BLaER1 treated with 17β-estradiol and CSF1 and Interleukin-3, amounts not matched to agents 10 nM and 100 nM (cell line): ENCODE measurements at regions not wholly inside any gene's neighbourhood (a gene's known extent, or its start where the extent isn't known, plus 50 kb on each side); places are given as distances from the start of the nearest gene placed in this dataset.

Experiments
- H3K27ac ChIP-seq, 11 experiments: shearing (Covaris generic); formaldehyde crosslinking; 2 replicates each; pipeline ENCODE4 v1.8.1; 2022
- H3K27me3 ChIP-seq, 11 experiments: shearing (Covaris generic); formaldehyde crosslinking; 2 replicates each; pipeline ENCODE4 v1.8.1; 2022
- H3K36me3 ChIP-seq, 11 experiments: shearing (Covaris generic); formaldehyde crosslinking; 2 replicates each; pipeline ENCODE4 v1.8.1; 2022
- H3K4me1 ChIP-seq, 10 experiments: shearing (Covaris generic); formaldehyde crosslinking; 2 replicates each; pipeline ENCODE4 v1.8.1; 2022
- H3K4me2 ChIP-seq, 11 experiments: shearing (Covaris generic); formaldehyde crosslinking; 2 replicates each; pipeline ENCODE4 v1.8.1; 2022
- H3K4me3 ChIP-seq, 10 experiments: shearing (Covaris generic); formaldehyde crosslinking; 2 replicates each; pipeline ENCODE4 v1.8.1; 2022
- H3K9ac ChIP-seq, 11 experiments: shearing (Covaris generic); formaldehyde crosslinking; 2 replicates each; pipeline ENCODE4 v1.8.1; 2022
- H3K9me3 ChIP-seq, 11 experiments: shearing (Covaris generic); formaldehyde crosslinking; replicated peaks in 1 of 11; 2 replicates each; pipeline ENCODE4 v1.8.1; 2022
- H4K20me1 ChIP-seq, 11 experiments: shearing (Covaris generic); formaldehyde crosslinking; 2 replicates each; pipeline ENCODE4 v1.8.1; 2022
- Cebpa-rat ChIP-seq, 11 experiments: shearing (Covaris generic); IDR thresholded peaks; 2 replicates each; pipeline ENCODE4 v1.8.1; 2022

DNA sequence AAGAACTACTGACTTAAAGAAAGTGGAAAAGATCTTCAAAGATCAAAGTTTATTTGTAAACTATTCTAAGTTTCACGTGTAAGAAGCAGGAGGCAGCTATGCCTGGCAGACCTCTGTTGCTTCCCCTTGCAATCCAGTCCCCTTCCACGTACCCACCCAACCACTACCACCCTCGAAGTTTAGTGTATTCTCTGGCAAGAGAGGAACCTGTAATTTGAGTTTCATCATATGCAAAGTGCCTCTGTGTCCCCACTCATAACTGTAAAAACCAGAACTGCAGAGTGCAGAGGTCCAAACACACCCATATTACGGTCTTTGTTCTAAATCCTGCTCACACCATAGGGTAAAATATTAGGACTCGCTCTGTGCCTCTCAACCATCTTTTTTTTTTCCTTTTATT, 75.8 kb upstream of the FRY start:
- Histone ChIP-seq H3K4me1 (peaks cover 0 to 13% (median 6%) of the 10 kb centered on the region in 10 experiments; a peak in 12 of 20 replicates), H3K4me3 (no peak overlapping the region), H4K20me1 (no peaks in the 10 kb centered on the region), H3K27me3 (no peaks in the 10 kb centered on the region), H3K36me3 (peaks cover 0 to 7% (median 0%) of the 10 kb centered on the region in 11 experiments; a peak in 1 of 22 replicates), H3K9me3 (peaks cover 8 to 28% (median 10%) of the 10 kb centered on the region in 11 experiments), H3K9ac (no peak overlapping the region), H3K27ac (no peak overlapping the region), H3K4me2 (no peak overlapping the region)
- no peak for TF ChIP-seq Cebpa-rat (IDR thresholded peaks at IDR 0.05)

DNA sequence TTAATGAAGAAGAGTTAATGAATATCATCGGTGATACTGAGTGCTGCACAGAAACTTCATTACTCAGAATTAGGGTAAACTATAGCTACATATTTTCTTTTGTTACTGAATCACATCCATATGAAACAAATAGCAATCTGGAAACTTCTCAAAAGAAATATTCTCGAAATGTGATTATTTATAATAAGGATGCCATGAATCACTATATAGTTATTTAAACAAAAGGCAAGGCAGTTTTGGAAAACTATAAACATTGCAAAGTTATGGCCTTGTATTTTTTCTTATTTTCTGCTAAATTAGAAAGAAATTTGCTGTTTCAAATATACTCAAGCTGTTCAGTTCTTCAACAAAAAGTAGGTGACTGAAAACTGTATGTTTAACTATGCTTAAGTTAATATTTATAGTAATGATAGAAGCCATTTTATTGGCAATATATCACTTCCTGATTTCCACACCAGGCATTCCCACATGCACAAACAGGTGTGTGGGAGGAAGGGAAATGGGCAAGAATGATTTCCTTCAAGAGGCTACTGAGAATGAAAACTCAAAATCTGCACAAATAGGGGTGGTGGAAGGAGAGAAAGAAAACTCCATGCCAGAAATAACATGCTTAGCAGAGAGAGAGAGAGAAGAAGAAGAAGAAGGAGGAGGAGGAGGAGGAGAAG, 74.5 kb upstream of the FRY start:
- Histone ChIP-seq H3K4me2 (no peak overlapping the region), H3K9me3 (peaks cover 8 to 28% (median 10%) of the 10 kb centered on the region in 11 experiments), H3K4me3 (no peak overlapping the region), H3K9ac (no peak overlapping the region), H3K27me3 (no peaks in the 10 kb centered on the region), H3K4me1 (no peaks in the 10 kb centered on the region), H3K36me3 (peaks cover 0 to 7% (median 0%) of the 10 kb centered on the region in 11 experiments; a peak in 1 of 22 replicates), H4K20me1 (no peaks in the 10 kb centered on the region), H3K27ac (no peak overlapping the region)
- TF ChIP-seq Cebpa-rat (IDR thresholded peaks at IDR 0.05) = no peak

GRCh38 chr13:31957772-31958171, 73.8 kb upstream of the FRY start:
- no peaks in the 10 kb centered on the region for H3K27me3 ChIP-seq
- H3K4me2 ChIP-seq = no peak overlapping the region
- H3K4me1 ChIP-seq = no peaks in the 10 kb centered on the region
- H3K9me3 ChIP-seq = peaks cover 8 to 24% (median 10%) of the 10 kb centered on the region in 11 experiments
- no peak overlapping the region for H3K9ac ChIP-seq
- H4K20me1 ChIP-seq = no peaks in the 10 kb centered on the region
- H3K27ac ChIP-seq = no peak overlapping the region
- H3K4me3 ChIP-seq = no peak overlapping the region; a peak in 1 of 20 replicates
- H3K36me3 ChIP-seq = peaks cover 0 to 3% (median 0%) of the 10 kb centered on the region in 11 experiments; a peak in 1 of 22 replicates
- TF ChIP-seq Cebpa-rat (IDR thresholded peaks at IDR 0.05) = no peak

DNA sequence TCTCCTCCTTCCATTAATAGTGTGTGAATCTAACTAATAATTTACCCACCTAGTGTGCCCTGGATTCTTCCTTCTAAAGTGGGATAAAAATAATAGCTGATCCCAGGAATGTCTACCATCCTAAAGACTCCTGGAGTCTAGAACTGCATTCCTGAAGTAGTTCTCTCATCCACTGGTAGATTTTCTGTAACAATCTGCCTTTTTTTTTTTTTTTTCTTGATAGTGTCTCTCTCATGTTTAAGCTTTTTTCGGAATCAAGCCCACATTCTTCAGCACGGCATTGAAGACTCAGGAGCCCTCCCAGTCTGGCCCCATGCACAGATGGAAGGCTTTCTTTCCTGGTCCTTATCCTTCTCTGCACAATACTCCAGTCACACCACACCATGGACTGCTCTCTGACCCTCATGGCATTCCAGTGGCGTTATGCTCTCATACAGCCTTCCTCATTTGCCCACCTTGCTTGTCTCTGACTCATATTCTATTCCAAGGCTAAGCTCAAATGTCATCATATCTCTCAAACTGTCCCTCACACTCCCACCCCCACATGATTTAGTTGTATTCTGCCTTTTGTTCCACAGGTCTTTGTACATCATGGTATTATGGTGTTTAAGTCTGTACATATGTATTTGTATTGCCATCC, 68.7 kb upstream of the FRY start:
- Histone ChIP-seq H3K9me3 (peaks cover 12 to 29% (median 21%) of the 10 kb centered on the region in 11 experiments), H3K4me2 (no peak overlapping the region), H3K4me1 (peaks cover 0 to under 1% (median 0%) of the 10 kb centered on the region in 10 experiments; a peak in 1 of 20 replicates), H3K27me3 (no peaks in the 10 kb centered on the region), H4K20me1 (no peaks in the 10 kb centered on the region), H3K36me3 (0 out of 22 replicates have a peak, but pooled peaks cover 0 to 3% (median 0%) of the 10 kb centered on the region in 11 experiments), H3K27ac (no peak overlapping the region), H3K9ac (no peak overlapping the region), H3K4me3 (no peak overlapping the region)
- TF ChIP-seq Cebpa-rat (IDR thresholded peaks at IDR 0.05) = no peak

- no peaks in the 10 kb centered on the region for H3K27me3 ChIP-seq
- TF ChIP-seq Cebpa-rat (IDR thresholded peaks at IDR 0.05) = no peak
- H3K36me3 ChIP-seq = no peaks in the 10 kb centered on the region
- no peak overlapping the region for H3K4me3 ChIP-seq
- no peak overlapping the region for H3K27ac ChIP-seq
- no peak overlapping the region for H3K9ac ChIP-seq
- peaks cover 5 to 27% (median 20%) of the 10 kb centered on the region in 11 experiments; a peak in 21 of 22 replicates for H3K9me3 ChIP-seq
- H3K4me1 ChIP-seq = peaks cover 0 to 8% (median 0%) of the 10 kb centered on the region in 10 experiments; a peak in 6 of 20 replicates
- H4K20me1 ChIP-seq = no peaks in the 10 kb centered on the region
- H3K4me2 ChIP-seq = no peak overlapping the region
Observed at GRCh38 chr13:31963631-31964030, 67.9 kb upstream of the FRY start.

DNA sequence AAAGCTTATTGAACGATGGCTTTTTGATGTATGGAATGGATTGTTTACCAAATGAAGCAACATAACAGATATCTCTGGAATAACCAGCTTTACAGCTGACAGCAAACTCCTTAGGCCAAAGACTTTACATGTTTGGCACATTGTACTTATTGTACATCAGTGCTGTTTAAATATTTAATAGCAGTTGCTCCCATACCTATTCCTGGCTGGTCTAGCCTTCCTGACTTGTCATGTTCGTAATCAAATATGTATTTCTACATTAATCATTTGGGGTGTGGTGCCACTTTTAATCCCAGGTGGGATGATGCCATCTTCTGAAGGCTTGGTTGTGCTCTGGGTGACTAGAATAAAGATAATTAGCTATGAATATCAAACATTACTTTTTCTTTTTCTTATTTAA, 67.4 kb upstream of the FRY start:
- Histone ChIP-seq H3K9me3 (peaks cover 5 to 26% (median 20%) of the 10 kb centered on the region in 11 experiments; a peak in 21 of 22 replicates), H3K4me2 (no peak overlapping the region), H4K20me1 (no peaks in the 10 kb centered on the region), H3K4me3 (no peak overlapping the region), H3K36me3 (no peaks in the 10 kb centered on the region), H3K4me1 (peaks cover 0 to 8% (median 0%) of the 10 kb centered on the region in 10 experiments; a peak in 6 of 20 replicates), H3K9ac (no peak overlapping the region), H3K27ac (no peak overlapping the region), H3K27me3 (no peaks in the 10 kb centered on the region)
- TF ChIP-seq Cebpa-rat (IDR thresholded peaks at IDR 0.05) = no peak

DNA sequence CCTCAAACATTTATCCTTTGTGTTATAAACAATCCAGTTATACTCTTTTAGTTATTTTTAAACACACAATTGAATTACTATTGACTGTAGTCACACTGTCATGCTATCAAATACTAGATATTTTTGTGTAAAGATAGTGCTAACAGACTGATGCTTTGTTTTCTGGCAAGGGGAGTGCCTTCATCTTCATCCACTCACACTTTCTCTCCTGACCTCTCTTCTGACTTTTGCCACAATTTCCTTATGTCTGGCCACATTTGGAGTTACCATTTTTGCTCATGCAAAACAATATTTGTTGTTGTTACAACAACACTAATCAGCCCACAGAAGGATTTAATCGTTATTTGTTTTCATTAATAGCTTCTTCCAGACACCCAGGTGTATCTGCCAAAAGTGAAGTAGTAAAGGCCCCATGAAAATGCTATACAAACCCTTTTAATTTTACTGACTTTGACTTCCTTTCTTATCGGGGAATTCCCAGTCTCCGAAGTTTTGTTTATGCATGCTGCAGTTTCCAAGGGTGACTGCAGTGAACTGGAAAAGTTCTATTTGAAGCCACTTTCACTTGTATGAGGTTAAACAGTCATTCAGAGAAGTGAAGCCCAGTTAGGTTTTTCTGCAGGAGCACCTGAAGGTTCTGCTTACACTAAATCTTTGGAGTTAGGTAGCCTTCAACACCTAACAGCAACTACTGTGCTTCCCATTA, 66.1 kb upstream of the FRY start:
- Histone ChIP-seq H3K27me3 (no peaks in the 10 kb centered on the region), H3K9me3 (peaks cover 5 to 26% (median 20%) of the 10 kb centered on the region in 11 experiments; a peak in 21 of 22 replicates), H3K9ac (no peak overlapping the region), H3K4me2 (no peak overlapping the region), H4K20me1 (no peaks in the 10 kb centered on the region), H3K4me3 (no peak overlapping the region), H3K27ac (no peak overlapping the region), H3K36me3 (no peaks in the 10 kb centered on the region), H3K4me1 (peaks cover 0 to 8% (median 0%) of the 10 kb centered on the region in 10 experiments; a peak in 6 of 20 replicates)
- no peak for TF ChIP-seq Cebpa-rat (IDR thresholded peaks at IDR 0.05)

DNA sequence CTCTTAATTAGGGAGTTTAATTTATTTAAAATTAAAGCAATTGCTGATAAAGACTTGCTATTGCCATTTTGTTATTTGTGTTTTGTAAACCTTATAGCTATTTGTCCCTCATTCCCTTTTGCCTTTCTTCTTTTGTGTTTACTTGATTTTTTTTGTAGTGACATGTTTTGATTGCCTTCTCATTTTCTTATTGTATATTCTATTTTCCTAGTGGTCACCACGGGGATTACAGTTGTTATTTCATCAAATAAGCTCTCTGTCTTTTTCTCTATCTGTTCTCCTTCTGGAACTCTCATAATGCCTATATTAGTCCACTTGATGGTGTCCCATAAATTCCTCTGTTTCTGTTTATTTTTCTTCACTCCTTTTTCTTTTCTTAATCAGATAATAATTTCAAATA, 64.4 kb upstream of the FRY start:
- H3K4me2 ChIP-seq = no peak overlapping the region
- no peaks in the 10 kb centered on the region for H4K20me1 ChIP-seq
- H3K4me3 ChIP-seq = no peak overlapping the region
- H3K9me3 ChIP-seq = peaks cover 5 to 26% (median 20%) of the 10 kb centered on the region in 11 experiments; a peak in 21 of 22 replicates
- no peak for TF ChIP-seq Cebpa-rat (IDR thresholded peaks at IDR 0.05)
- H3K4me1 ChIP-seq = peaks cover 0 to 8% (median 0%) of the 10 kb centered on the region in 10 experiments; a peak in 6 of 20 replicates
- no peak overlapping the region for H3K27ac ChIP-seq
- H3K36me3 ChIP-seq = no peaks in the 10 kb centered on the region
- H3K9ac ChIP-seq = no peak overlapping the region
- no peaks in the 10 kb centered on the region for H3K27me3 ChIP-seq

DNA sequence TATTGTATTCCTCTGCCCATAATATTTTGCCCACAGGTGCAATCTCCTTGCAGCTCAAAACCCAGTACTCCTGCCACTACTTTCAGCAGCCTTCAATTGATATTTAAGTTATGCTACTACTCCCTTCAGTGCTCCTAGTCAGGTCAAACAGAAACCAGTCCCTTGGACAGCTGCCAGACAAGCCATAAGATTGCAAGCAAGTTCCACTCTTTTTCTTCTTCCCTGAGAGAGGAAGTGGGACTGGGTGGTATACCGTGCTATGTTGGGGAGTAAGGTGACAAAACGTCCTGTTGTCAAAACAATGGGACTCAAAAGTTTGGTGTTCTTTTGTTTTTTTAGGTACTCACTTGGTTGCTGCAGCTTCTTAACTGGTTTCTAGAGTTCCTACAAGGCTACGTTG, 63.1 kb upstream of the FRY start:
- Histone ChIP-seq H4K20me1 (no peaks in the 10 kb centered on the region), H3K4me1 (peaks cover 0 to 8% (median 0%) of the 10 kb centered on the region in 10 experiments; a peak in 6 of 20 replicates)

More for the DNA sequence above, 63.1 kb upstream of the FRY start:
- Histone ChIP-seq H3K9ac (no peak overlapping the region), H3K27me3 (no peaks in the 10 kb centered on the region), H3K36me3 (no peaks in the 10 kb centered on the region), H3K9me3 (peaks cover 5 to 26% (median 20%) of the 10 kb centered on the region in 11 experiments; a peak in 21 of 22 replicates), H3K4me2 (peak overlapping the region in 3 of 11 experiments; percentile 31 to 52 (median 41); a peak in 4 of 22 replicates), H3K27ac (no peak overlapping the region), H3K4me3 (no peak overlapping the region)
- TF ChIP-seq Cebpa-rat (IDR thresholded peaks at IDR 0.05) = no peak
